ENCODE measurements at regions not wholly inside any gene's neighbourhood (a gene's known extent, or its start where the extent isn't known, plus 50 kb on each side); places are given as distances from the start of the nearest gene placed in this dataset.

- H3K9me3 ChIP-seq (replicated peaks in 1 of 2; ENCODE audit: control insufficient read depth in 1 of 2, insufficient read depth in 1 of 2, low read length in 2 of 2) = peaks cover 7 to 12% of the 10 kb centered on the region in 2 donors
- intact Hi-C loops (cut with micrococcal nuclease) = no loop called here
- H4K20me1 ChIP-seq (ENCODE audit: insufficient read depth, low read length) = no peaks in the 10 kb centered on the region
- no peak overlapping the region for H3K9ac ChIP-seq (ENCODE audit: insufficient read depth, low read length, poor library complexity, severe bottlenecking)
- no peak for DNase-seq
- no peak overlapping the region for H3K4me2 ChIP-seq (replicated peaks; ENCODE audit: extremely low read depth, low read length, poor library complexity, severe bottlenecking)
- Mint-ChIP-seq H3K9me3 (peaks cover 8 to 21% (median 9%) of the 10 kb centered on the region in 7 donors), H3K36me3 (no peaks in the 10 kb centered on the region), H3K27ac (no peak overlapping the region), H3K4me3 (no peak overlapping the region), H3K27me3 (ENCODE audit: low read depth in 3 of 3) (no peaks in the 10 kb centered on the region), H3K4me1 (no peaks in the 10 kb centered on the region)
- TF ChIP-seq, protein P1, sequence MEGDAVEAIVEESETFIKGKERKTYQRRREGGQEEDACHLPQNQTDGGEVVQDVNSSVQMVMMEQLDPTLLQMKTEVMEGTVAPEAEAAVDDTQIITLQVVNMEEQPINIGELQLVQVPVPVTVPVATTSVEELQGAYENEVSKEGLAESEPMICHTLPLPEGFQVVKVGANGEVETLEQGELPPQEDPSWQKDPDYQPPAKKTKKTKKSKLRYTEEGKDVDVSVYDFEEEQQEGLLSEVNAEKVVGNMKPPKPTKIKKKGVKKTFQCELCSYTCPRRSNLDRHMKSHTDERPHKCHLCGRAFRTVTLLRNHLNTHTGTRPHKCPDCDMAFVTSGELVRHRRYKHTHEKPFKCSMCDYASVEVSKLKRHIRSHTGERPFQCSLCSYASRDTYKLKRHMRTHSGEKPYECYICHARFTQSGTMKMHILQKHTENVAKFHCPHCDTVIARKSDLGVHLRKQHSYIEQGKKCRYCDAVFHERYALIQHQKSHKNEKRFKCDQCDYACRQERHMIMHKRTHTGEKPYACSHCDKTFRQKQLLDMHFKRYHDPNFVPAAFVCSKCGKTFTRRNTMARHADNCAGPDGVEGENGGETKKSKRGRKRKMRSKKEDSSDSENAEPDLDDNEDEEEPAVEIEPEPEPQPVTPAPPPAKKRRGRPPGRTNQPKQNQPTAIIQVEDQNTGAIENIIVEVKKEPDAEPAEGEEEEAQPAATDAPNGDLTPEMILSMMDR (IDR thresholded peaks at IDR 0.05) = no peak
- H2AFZ ChIP-seq (ENCODE audit: insufficient read depth, low read depth, low read length, poor library complexity, severe bottlenecking) = no peak overlapping the region
- H3K79me2 ChIP-seq (ENCODE audit: insufficient read depth, low read length) = no peaks in the 10 kb centered on the region
- H3K4me3 ChIP-seq (replicated peaks in 1 of 3; ENCODE audit: low read depth in 2 of 3, low read length in 3 of 3) = no peak overlapping the region
- no peaks in the 10 kb centered on the region for H3K36me3 ChIP-seq (replicated peaks in 1 of 2; ENCODE audit: control insufficient read depth in 1 of 2, insufficient read depth in 2 of 2, low read length in 2 of 2)
- H3K27me3 ChIP-seq (ENCODE audit: control insufficient read depth in 2 of 2, insufficient read depth in 2 of 2, low read length in 2 of 2) = no peaks in the 10 kb centered on the region
- H3K27ac ChIP-seq (ENCODE audit: low read depth in 1 of 2, low read length in 2 of 2) = no peak overlapping the region
- H3K4me1 ChIP-seq (ENCODE audit: control insufficient read depth in 1 of 2, insufficient read depth in 2 of 2, low read length in 2 of 2) = no peaks in the 10 kb centered on the region
Observed at GRCh38 chr7:125459038-125459437, 529.4 kb upstream of the POT1 start.

DNA sequence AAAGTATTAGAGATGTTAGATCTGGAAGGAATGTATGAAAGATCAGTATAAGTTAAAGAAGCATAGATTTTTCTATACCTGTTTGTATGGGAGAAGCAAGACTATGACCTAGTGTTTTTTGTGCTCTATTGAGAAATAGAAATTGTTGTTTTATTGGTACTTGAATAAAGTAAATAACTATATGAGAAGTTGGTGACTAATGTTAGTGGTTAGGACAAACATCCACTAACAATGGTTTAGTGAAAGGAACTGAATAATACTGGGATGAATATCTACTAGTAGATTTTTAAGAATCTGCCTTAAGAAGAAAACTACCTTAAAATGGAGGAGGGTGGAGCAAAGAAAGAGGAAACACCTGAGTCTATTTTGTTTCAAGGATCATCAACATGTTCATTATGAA, 521.1 kb upstream of the POT1 start:
- no peak overlapping the region for H3K4me3 Mint-ChIP-seq
- DNase-seq = no peak
- TF ChIP-seq, protein P1 (IDR thresholded peaks at IDR 0.05) = no peak

More for the DNA sequence above, 521.1 kb upstream of the POT1 start:
- H3K4me1 ChIP-seq (ENCODE audit: control insufficient read depth in 1 of 2, insufficient read depth in 2 of 2, low read length in 2 of 2) = no peaks in the 10 kb centered on the region
- no peaks in the 10 kb centered on the region for H3K36me3 ChIP-seq (replicated peaks in 1 of 2; ENCODE audit: control insufficient read depth in 1 of 2, insufficient read depth in 2 of 2, low read length in 2 of 2)
- no peaks in the 10 kb centered on the region for H3K79me2 ChIP-seq (ENCODE audit: insufficient read depth, low read length)
- H3K4me2 ChIP-seq (replicated peaks; ENCODE audit: extremely low read depth, low read length, poor library complexity, severe bottlenecking) = no peak overlapping the region
- no peak overlapping the region for H3K9ac ChIP-seq (ENCODE audit: insufficient read depth, low read length, poor library complexity, severe bottlenecking)
- peaks cover 2 to 11% (median 5%) of the 10 kb centered on the region in 7 donors for H3K9me3 Mint-ChIP-seq
- no peak overlapping the region for H3K27ac Mint-ChIP-seq
- no peak overlapping the region for H3K27ac ChIP-seq (ENCODE audit: low read depth in 1 of 2, low read length in 2 of 2)
- no peaks in the 10 kb centered on the region for H4K20me1 ChIP-seq (ENCODE audit: insufficient read depth, low read length)
- intact Hi-C loops (cut with micrococcal nuclease) = no loop called here
- no peaks in the 10 kb centered on the region for H3K27me3 Mint-ChIP-seq (ENCODE audit: low read depth in 3 of 3)
- no peak overlapping the region for H2AFZ ChIP-seq (ENCODE audit: insufficient read depth, low read depth, low read length, poor library complexity, severe bottlenecking)
- H3K4me1 Mint-ChIP-seq = no peaks in the 10 kb centered on the region
- peaks cover 0 to 10% of the 10 kb centered on the region in 2 donors for H3K9me3 ChIP-seq (replicated peaks in 1 of 2; ENCODE audit: control insufficient read depth in 1 of 2, insufficient read depth in 1 of 2, low read length in 2 of 2)
- H3K4me3 ChIP-seq (replicated peaks in 1 of 3; ENCODE audit: low read depth in 2 of 3, low read length in 3 of 3) = no peak overlapping the region
- H3K36me3 Mint-ChIP-seq = no peaks in the 10 kb centered on the region
- no peaks in the 10 kb centered on the region for H3K27me3 ChIP-seq (ENCODE audit: control insufficient read depth in 2 of 2, insufficient read depth in 2 of 2, low read length in 2 of 2)

All from CD14-positive monocyte (primary cell).